Midbrain (tissue), 1 donor: ENCODE measurements at regions not wholly inside any gene's neighbourhood (a gene's known extent, or its start where the extent isn't known, plus 50 kb on each side); places are given as distances from the start of the nearest gene placed in this dataset.
"Not testable (repeated sequence)": the region's sequence is repeated elsewhere in the genome, so short reads cannot be mapped to it uniquely, and the experiment has no call there.

Source experiments
- DNase-seq: peaks from one replicate; lab custom pipeline; 2025; lab: John Stamatoyannopoulos, UW

GRCh38 chr2:42974169-42974720 is 181.9 kb upstream of the HAAO start:
- DNase-seq = no peak

GRCh38 chr2:42973726-42974125 is 181.3 kb upstream of the HAAO start:
- no peak for DNase-seq

DNA sequence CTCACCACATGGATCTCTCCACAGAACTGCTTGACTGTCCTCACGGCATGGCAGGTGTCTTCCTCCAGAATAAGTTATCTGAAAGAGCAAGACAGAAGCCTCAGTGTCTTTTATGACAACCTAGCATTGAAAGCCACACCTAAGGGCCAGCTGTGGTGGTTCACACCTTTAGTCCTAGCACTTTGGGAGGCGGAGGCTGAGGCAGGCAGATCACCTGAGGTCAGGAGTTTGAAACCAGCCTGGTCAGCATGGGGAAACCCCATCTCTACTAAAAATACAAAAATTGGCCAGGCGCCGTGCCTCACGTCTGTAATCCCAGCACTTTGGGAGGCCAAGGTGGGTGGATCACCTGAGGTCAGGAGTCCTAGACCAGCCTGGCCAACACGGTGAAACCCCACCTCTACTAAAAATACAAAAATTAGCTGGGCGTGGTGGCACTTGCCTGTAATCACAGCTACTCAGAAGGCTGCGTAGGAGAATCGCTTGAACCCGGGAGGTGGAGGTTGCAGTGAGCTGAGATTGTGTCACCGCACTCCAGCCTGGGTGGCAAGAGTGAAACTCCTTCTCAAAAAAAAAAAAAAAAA is 180.6 kb upstream of the HAAO start:
- DNase-seq = not testable (repeated sequence)

DNA sequence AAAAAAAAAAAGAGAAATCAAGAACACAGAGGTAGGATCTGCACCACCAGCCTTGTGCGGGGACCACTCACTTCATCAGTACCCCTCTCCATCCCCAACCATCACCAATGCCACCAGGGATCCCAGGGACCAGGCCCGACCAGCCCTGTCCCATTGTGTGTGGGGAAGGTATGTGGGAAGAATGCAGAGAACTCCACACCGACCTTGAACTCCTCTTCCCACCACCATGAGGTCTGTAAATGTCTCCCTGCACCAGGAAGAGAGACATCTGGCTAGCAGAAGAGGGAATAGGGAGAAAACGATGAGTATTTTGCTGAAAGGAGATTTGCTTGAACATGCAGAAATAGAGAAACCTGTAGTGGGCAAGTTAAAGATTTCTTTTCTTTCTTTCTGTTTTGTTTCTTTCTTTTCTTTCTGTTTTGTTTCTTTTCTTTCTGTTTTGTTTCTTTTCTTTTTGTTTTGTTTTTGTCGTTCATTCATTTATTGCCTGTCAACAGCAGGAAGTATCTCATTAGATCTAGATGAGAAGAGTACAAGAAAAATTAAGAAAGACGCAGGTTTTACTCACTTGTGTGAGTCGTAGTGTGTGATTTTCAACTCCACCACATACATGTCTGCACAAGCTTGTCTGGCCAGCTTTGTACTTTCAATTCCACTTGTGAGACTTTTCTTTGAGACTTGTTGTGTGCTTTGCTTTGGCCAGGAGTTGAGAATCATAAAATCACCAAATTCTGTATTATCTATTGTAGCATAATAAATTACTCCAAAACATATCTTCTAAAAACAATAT is 179.8 kb upstream of the HAAO start:
- DNase-seq = no peak

GRCh38 chr2:42971381-42971780 is 179.0 kb upstream of the HAAO start:
- no peak for DNase-seq

- DNase-seq = no peak
Measured at GRCh38 chr2:42970151-42970550, 177.8 kb upstream of the HAAO start.

GRCh38 chr2:42969231-42970150 is 177.1 kb upstream of the HAAO start:
- no peak for DNase-seq

- no peak for DNase-seq
Measured at GRCh38 chr2:42967959-42968674, 175.7 kb upstream of the HAAO start.

DNA sequence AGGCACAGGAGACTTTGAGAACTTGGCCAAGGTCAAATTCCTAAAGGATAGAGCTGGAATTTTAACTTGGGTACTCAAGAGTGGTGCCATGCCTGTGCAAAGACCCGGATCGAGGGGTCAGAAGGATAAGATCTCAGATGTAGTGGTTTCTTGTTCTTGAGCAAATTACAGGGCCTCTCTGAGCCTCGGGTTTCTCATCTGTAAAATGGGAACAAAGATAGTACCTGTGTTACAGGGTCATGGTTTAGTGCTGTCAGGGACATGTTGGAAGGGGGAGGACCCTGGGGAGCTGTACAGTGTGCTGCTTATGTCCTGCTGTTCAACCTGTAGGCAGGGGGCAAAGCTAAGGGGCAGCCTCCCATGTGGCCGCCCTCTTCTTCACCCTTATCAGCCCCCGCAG is 173.5 kb upstream of the HAAO start:
- DNase-seq = no peak

- no peak for DNase-seq
Measured at GRCh38 chr2:42965196-42965595, 172.8 kb upstream of the HAAO start.

DNA sequence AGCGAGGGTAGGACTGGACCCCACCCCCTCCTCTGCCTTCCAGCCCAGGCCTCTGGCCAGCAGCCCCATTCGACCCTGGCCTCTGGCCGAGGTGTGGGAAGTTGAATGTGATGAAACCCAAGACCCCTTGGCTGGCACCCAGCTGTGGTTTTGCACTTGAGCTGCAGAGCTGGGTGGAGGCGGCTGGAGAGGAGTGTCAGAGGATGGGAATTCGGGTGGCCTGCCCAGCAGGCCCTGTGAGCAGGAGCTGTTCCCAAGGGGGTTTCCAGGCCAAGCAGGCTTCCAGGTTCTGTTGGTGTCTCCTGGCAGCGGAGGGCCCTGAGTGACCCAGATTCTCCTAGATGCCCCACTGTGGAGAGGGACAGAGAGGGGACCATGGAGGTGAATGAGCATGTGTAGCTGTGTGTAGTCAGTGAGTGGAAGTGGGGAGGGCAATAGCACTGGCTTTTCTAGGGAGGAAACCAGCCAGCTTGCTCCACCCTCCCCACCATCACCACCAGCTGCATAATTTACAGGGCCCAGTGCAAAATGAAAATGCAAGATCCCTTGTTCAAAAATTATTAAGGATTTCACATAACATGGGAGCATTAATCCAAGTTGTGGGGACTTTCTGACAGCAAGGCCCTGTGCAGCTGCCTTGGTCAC is 172.2 kb upstream of the HAAO start:
- DNase-seq = peak; percentile 73

- DNase-seq = no peak
Measured at GRCh38 chr2:42963452-42964068, 171.2 kb upstream of the HAAO start.

DNA sequence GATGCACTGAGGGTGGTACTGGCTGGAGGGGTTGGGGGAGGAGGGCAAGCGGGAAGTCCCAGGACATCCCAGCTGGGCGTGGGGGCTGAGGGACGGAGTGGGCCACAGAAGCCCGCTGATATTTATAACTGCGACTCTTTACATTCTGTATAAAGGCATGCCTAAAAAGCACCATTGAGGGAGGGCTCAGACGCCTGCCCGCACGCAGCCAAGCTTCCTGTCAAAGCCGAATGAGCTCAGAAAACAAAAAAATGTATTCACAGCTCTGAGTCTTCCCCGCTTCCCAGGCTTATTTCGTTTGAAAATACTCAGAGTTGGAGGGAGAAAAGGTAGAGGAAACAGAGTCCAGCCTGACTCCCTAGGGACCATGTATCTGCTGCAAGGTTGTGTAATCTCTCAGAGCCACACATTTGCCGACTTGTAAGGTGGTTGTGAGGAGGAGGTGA is 170.1 kb upstream of the HAAO start:
- no peak for DNase-seq

DNA sequence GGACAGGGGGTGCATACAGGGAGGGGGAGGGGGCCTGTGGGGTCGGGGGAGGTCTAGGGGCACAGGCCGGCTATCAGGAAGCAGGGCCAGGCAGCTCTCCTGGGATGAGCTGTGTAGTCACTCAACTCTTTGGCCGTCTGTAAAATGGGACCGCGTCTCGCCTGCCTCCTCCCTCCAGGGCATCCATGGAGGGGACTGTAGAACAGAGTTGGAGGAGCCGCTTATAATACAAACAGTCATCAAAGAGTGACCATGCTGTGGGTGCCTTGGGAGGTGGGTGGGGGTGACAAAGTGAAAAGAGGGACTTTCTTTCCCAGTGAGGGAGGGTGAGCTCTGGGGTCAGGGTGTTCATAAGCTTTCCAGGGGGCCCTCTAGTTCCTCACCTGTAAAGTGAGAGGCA is 169.6 kb upstream of the HAAO start:
- DNase-seq = no peak

GRCh38 chr2:42961385-42961811 is 169.0 kb upstream of the HAAO start:
- peak; percentile 35 for DNase-seq

DNA sequence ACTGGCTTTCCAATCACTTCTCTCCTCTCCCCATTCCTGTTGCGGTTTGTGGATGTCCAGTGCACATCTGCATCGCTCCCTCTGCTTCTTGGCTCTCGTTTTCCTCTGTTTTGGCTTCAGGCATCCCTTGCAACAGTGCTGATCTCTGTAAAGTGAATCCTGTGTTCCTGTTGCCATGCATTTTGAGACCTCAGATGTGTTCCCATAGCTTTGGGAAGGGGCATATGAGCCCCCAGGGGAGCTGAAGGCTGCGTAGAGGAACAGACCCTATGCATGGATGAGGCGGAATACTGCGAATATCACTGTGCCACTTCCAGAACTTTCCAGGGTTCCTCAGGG is 168.4 kb upstream of the HAAO start:
- DNase-seq = no peak

DNA sequence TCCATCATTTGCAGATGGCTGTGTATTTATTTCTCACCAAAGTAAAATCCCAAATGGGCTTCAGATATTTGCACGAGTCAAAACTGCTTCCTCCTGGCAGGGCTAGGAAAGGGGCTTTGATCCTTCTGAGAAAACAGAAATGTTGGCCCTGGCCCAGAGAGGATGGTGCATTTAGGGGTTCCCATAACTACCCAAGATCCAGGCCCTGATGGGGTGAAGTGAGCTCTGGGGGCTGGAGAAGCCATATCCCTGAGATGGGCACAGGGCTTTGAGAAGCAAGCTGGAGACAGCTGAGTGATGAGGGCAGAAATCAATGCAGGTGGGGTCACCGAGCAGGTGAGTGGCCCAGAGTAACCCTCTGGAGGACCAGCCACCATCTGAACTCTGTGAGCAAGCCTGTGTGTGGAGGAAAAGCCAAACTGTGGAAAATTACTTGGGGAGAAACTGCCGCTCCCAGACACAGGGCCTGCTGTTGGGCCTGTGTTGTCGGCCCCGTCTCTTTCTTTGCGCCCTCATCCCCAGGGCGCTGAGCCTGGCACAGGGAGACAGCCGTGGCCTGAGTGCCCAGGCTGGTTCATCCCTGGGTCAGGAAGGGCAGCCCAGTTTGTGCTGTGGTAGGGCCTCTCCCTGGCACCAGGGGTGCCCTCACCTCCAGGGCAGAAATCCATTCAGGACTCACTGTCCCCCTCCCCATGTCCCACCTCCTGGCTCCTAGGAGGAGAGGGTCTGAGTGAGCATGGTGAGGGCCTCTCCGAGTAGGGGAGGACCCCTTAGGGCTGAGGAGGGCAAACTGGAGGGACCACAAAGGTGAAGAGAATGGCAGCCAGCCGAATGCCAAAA is 167.8 kb upstream of the HAAO start:
- no peak for DNase-seq

- DNase-seq = no peak
Measured at GRCh38 chr2:42959234-42960001, 167.0 kb upstream of the HAAO start.

- DNase-seq = no peak
Measured at GRCh38 chr2:42958741-42959233, 166.4 kb upstream of the HAAO start.
